OCI-LY7 (cell line): ENCODE measurements at regions not wholly inside any gene's neighbourhood (a gene's known extent, or its start where the extent isn't known, plus 50 kb on each side); places are given as distances from the start of the nearest gene placed in this dataset.

Source experiments
- BruUV-seq: library from RNA; stranded (reverse); fragments of 400-500 nt; replicated peaks from 2 replicates; lab custom pipeline; 2021; lab: Mats Ljungman, UMichigan
- CTCF ChIA-PET: fragments of 300-600 bp; sonication (Branson Sonifier 250); formaldehyde crosslinking; loops from one replicate; lab custom pipeline; 2022; ENCODE audit warnings: antibody characterized with exemption; ENCODE audit not compliant: unreplicated experiment; lab: Charles Lee
- POLR2A ChIA-PET: fragments of 300-600 bp; sonication (Branson Sonifier 250); formaldehyde crosslinking; loops from one replicate; lab custom pipeline; 2022; ENCODE audit warnings: antibody characterized with exemption; lab: Charles Lee
- DNase-seq: peaks from one replicate; pipeline ENCODE4 v3.0.0-alpha.2; 2015; ENCODE audit warnings: low spot score
- H2AFZ ChIP-seq: fragments of 200-600 bp; sonication (generic), shearing (Covaris generic); 2 replicates; pipeline ENCODE4 v1.6.1; 2014; ENCODE audit warnings: mild to moderate bottlenecking, antibody characterized with exemption, low read length, moderate library complexity
- H3K27ac ChIP-seq: fragments of 200-600 bp; sonication (generic); 2 replicates; pipeline ENCODE4 v1.5.1; 2014; ENCODE audit warnings: mixed run types, low read depth, mild to moderate bottlenecking, moderate library complexity, low read length, inconsistent platforms; ENCODE audit not compliant: poor library complexity, severe bottlenecking
- H3K36me3 ChIP-seq: fragments of 200-600 bp; sonication (generic); 2 replicates; pipeline ENCODE4 v1.6.1; 2014; ENCODE audit warnings: mild to moderate bottlenecking, antibody characterized with exemption, low read length, moderate library complexity, mixed read lengths; ENCODE audit not compliant: insufficient read depth
- H3K4me1 ChIP-seq: fragments of 200-600 bp; sonication (generic); 2 replicates; pipeline ENCODE4 v1.5.1; 2014; ENCODE audit warnings: mild to moderate bottlenecking, low read length; ENCODE audit not compliant: insufficient read depth, poor library complexity, severe bottlenecking
- H3K4me2 ChIP-seq: fragments of 200-600 bp; sonication (generic); 2 replicates; pipeline ENCODE4 v1.6.1; 2014; ENCODE audit warnings: mild to moderate bottlenecking, low read length
- H3K4me3 ChIP-seq: fragments of 200-600 bp; sonication (generic); 2 replicates; pipeline ENCODE4 v1.5.1; 2014; ENCODE audit warnings: mild to moderate bottlenecking, low read depth, low read length; ENCODE audit not compliant: poor library complexity, severe bottlenecking
- H3K79me2 ChIP-seq: fragments of 200-600 bp; sonication (generic); 2 replicates; pipeline ENCODE4 v1.6.1; 2016; ENCODE audit warnings: low read depth, mild to moderate bottlenecking, low read length, moderate library complexity, mixed read lengths; ENCODE audit not compliant: insufficient read depth
- H3K9me2 ChIP-seq: fragments of 200-600 bp; sonication (generic); 2 replicates; pipeline ENCODE4 v1.6.1; 2016; ENCODE audit warnings: mild to moderate bottlenecking, low read length, mixed read lengths; ENCODE audit not compliant: insufficient read depth
- H3K9me3 ChIP-seq: fragments of 200-600 bp; sonication (generic); 2 replicates; pipeline ENCODE4 v1.6.1; 2014; ENCODE audit warnings: mild to moderate bottlenecking, mixed run types, low read length, mixed read lengths
- H4K20me1 ChIP-seq: fragments of 200-600 bp; sonication (generic); 2 replicates; pipeline ENCODE4 v1.6.1; 2014; ENCODE audit warnings: mild to moderate bottlenecking, antibody characterized with exemption, low read length, moderate library complexity, mixed read lengths; ENCODE audit not compliant: insufficient read depth
- CTCF ChIP-seq: fragments of 200-600 bp; sonication (generic); conservative IDR thresholded peaks from 2 replicates; pipeline ENCODE4 v1.5.1; 2014; ENCODE audit warnings: mild to moderate bottlenecking, antibody characterized with exemption, low read length, moderate library complexity, mixed read lengths
- EZH2phosphoT487 ChIP-seq: fragments of 200-600 bp; sonication (generic); IDR thresholded peaks from 2 replicates; pipeline ENCODE4 v1.6.1; 2018; ENCODE audit warnings: low read depth, borderline replicate concordance, mild to moderate bottlenecking, mixed run types, antibody characterized with exemption, low read length, moderate library complexity, mixed read lengths
- intact Hi-C: fragments of 100-400 bp; cut with micrococcal nuclease; formaldehyde crosslinking; loops from one replicate; pipeline ENCODE4 v1.10.0; 2022; ENCODE audit not compliant: unreplicated experiment

DNA sequence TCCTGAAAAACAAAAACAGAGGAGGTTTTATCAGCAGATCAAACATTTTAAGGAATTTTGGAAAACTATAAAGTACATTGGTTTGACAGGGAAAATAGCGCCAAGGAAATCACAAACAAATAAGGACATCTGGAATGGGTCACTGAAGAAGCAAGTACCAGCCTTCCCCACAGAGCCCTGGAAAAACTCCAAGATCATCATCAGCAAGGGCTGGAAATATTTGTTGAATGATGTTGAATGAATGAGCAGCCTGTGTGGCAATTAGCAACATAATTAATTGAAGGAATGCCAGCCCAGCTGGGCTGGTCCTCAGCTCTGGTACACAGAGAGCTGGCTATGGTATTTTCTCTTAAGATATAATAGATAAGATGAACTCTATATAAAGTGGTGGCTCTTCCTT, 290.4 kb downstream of the HS3ST3A1 start:
- H3K4me1 ChIP-seq = no peaks in the 10 kb centered on the region
- H2AFZ ChIP-seq = no peak overlapping the region
- no peak overlapping the region for H3K4me2 ChIP-seq
- H3K27ac ChIP-seq = no peak overlapping the region
- no peak for TF ChIP-seq CTCF
- TF ChIP-seq EZH2phosphoT487 = no peak
- no peaks in the 10 kb centered on the region for H3K9me3 ChIP-seq
- no peaks in the 10 kb centered on the region for H3K36me3 ChIP-seq
- no peaks in the 10 kb centered on the region for H3K79me2 ChIP-seq
- ChIA-PET POLR2A (no interaction called here), CTCF (no interaction called here)
- H3K4me3 ChIP-seq = no peak overlapping the region
- no peak for DNase-seq
- no peaks in the 10 kb centered on the region for H4K20me1 ChIP-seq
- BruUV-seq = no TSS peak
- H3K9me2 ChIP-seq = no peaks in the 10 kb centered on the region
- intact Hi-C loops = no loop called here

GRCh38 chr17:13310858-13311257, 290.9 kb downstream of the HS3ST3A1 start:
- no peak for DNase-seq
- BruUV-seq = no TSS peak
- Histone ChIP-seq H3K36me3 (no peaks in the 10 kb centered on the region), H3K79me2 (no peaks in the 10 kb centered on the region), H3K9me2 (no peaks in the 10 kb centered on the region), H4K20me1 (no peaks in the 10 kb centered on the region), H3K27ac (no peak overlapping the region), H3K4me2 (no peak overlapping the region), H3K4me1 (no peaks in the 10 kb centered on the region), H3K4me3 (no peak overlapping the region), H3K9me3 (no peaks in the 10 kb centered on the region), H2AFZ (no peak overlapping the region)
- ChIA-PET POLR2A (no interaction called here), CTCF (no interaction called here)
- TF ChIP-seq CTCF (no peak), EZH2phosphoT487 (no peak)
- intact Hi-C loops = no loop called here

DNA sequence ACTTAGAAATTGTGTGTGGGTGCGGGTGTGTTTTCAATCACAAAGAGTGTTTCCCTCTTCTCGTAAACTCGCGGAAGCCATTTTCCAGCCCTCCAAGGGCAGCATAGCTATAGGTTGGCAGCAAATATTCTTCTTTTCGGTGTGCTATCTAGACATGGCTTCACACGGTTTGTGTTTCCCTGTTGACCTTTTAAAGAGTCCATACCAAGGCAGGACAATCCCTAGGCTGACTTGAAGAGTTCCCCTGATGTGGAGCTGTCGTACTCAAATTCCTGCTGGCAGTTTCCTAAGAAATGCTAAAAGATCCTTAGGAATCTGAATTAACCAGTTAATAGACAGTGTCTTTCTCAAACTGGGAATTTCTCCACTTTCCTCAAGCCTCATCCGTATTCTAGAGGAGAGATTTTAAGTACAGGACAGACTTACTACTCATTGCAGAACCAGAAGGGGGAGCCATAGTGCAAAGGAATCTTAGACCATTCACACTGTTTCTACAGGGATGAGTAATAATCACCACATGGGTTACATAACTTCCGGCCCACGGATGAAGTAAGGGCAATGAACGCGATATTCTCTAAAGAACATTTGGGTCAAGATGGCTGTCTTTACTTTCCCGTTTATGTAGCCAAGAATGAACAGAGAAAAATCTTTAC, 288.6 kb upstream of the ELAC2 start:
- no peak overlapping the region for H3K4me3 ChIP-seq
- CTCF ChIA-PET = no interaction called here
- POLR2A ChIA-PET = no interaction called here
- no peak overlapping the region for H2AFZ ChIP-seq
- no peaks in the 10 kb centered on the region for H3K4me1 ChIP-seq
- no peak overlapping the region for H3K27ac ChIP-seq
- H4K20me1 ChIP-seq = no peaks in the 10 kb centered on the region
- H3K79me2 ChIP-seq = no peaks in the 10 kb centered on the region
- no peak for TF ChIP-seq EZH2phosphoT487
- peak; percentile 73 for TF ChIP-seq CTCF
- no peaks in the 10 kb centered on the region for H3K9me2 ChIP-seq
- H3K9me3 ChIP-seq = no peaks in the 10 kb centered on the region
- BruUV-seq = no TSS peak
- peak; percentile 21 for DNase-seq
- no peaks in the 10 kb centered on the region for H3K36me3 ChIP-seq
- H3K4me2 ChIP-seq = no peak overlapping the region
- intact Hi-C loops = no loop called here
